ENCODE measurements at regions not wholly inside any gene's neighbourhood (a gene's known extent, or its start where the extent isn't known, plus 50 kb on each side); places are given as distances from the start of the nearest gene placed in this dataset.
A peak's percentile ranks its signal among the peaks of the same experiment; 100 is the strongest.

DNA sequence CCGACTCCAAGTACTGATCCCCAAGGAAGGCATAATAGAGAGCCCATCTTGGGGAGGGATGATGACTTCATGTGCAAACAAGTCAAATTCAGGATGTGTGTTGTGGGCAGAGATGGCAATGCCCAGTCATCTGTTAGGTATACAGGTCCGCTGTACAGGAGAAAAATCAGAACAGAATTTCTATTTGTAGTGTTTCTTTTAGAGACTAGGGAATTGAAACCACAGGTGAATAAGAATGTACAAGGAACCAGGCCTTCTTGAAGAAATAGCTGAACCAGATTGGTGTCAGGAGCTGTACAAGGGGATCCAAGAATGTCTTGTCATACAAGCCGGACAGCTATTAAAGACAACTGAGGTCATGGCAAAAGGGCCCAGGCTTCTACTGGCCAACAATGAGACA, 147.9 kb downstream of the PFKFB3 start:
- H3K4me1 ChIP-seq (ENCODE audit: control insufficient read depth in 2 of 2, insufficient read depth in 2 of 2, low read length in 1 of 2), result no peaks in the 10 kb centered on the region
- 96 to 99% methylated on average over 3 of the region's 3 CpGs for WGBS, 2 donors
- H3K27ac ChIP-seq (ENCODE audit: low read depth in 2 of 2, low read length in 1 of 2), result no peak overlapping the region
- no peaks in the 10 kb centered on the region for H3K27me3 ChIP-seq (ENCODE audit: control insufficient read depth in 1 of 2, insufficient read depth in 2 of 2, low read length in 2 of 2)
- H3K9me3 ChIP-seq (ENCODE audit: control insufficient read depth in 2 of 2, insufficient read depth in 1 of 2, low read depth in 1 of 2, low read length in 1 of 2), result no peaks in the 10 kb centered on the region
- no peak overlapping the region for H3K4me3 ChIP-seq (ENCODE audit: low read depth in 1 of 2, low read length in 2 of 2)
- H3K36me3 ChIP-seq (ENCODE audit: control insufficient read depth in 2 of 2, insufficient read depth in 2 of 2, low read length in 1 of 2), result no peaks in the 10 kb centered on the region

DNA sequence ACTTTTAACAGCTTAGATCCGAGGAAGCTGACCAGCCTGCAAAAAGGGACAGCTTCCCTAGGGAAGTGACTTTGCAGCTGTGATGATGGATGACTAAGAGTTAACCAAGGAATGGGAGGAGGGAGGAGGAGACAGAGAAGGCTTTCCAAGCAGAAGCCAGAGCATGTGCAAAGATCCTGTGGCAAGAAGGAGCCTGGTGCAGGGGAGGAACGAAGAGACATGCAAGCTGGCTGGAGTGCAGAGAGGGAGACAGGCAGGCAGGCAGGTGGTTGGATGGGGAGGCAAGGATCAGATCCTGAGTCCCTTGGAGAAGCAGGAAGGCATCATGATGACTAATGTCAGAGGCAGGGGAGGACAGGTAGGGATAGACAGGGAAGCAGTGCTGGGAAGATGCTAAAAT, 148.8 kb downstream of the PFKFB3 start:
- WGBS, 2 donors, result 72 to 74% methylated on average over 2 of the region's 2 CpGs
- Histone ChIP-seq H3K4me1 (ENCODE audit: control insufficient read depth in 2 of 2, insufficient read depth in 2 of 2, low read length in 1 of 2) (no peaks in the 10 kb centered on the region), H3K36me3 (ENCODE audit: control insufficient read depth in 2 of 2, insufficient read depth in 2 of 2, low read length in 1 of 2) (no peaks in the 10 kb centered on the region), H3K4me3 (ENCODE audit: low read depth in 1 of 2, low read length in 2 of 2) (no peak overlapping the region), H3K27ac (ENCODE audit: low read depth in 2 of 2, low read length in 1 of 2) (no peak overlapping the region), H3K27me3 (ENCODE audit: control insufficient read depth in 1 of 2, insufficient read depth in 2 of 2, low read length in 2 of 2) (no peaks in the 10 kb centered on the region), H3K9me3 (ENCODE audit: control insufficient read depth in 2 of 2, insufficient read depth in 1 of 2, low read depth in 1 of 2, low read length in 1 of 2) (no peaks in the 10 kb centered on the region)

DNA sequence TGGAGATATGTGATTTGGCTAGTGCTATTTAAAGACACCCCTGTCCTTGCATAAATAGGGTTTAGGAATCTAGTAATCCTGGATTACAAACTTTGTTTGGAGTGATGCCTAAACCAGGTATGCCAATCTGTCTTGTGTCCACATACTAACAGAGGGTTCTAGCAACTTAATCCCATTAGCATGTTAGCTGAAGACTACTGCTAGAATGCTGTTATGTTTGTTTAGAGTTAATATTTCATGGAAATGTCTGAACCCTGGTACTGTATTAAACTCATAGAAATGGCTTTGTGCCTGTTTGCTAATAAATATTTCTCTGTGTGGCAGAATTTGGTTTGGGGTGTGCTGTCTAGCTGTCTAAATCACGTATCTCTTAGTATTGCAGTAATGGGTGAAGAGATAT, 150.8 kb downstream of the PFKFB3 start:
- no peaks in the 10 kb centered on the region for H3K4me1 ChIP-seq (ENCODE audit: control insufficient read depth in 2 of 2, insufficient read depth in 2 of 2, low read length in 1 of 2)
- no peaks in the 10 kb centered on the region for H3K36me3 ChIP-seq (ENCODE audit: control insufficient read depth in 2 of 2, insufficient read depth in 2 of 2, low read length in 1 of 2)
- H3K4me3 ChIP-seq (ENCODE audit: low read depth in 1 of 2, low read length in 2 of 2), result no peak overlapping the region
- no peaks in the 10 kb centered on the region for H3K27me3 ChIP-seq (ENCODE audit: control insufficient read depth in 1 of 2, insufficient read depth in 2 of 2, low read length in 2 of 2)
- H3K27ac ChIP-seq (ENCODE audit: low read depth in 2 of 2, low read length in 1 of 2), result no peak overlapping the region
- H3K9me3 ChIP-seq (ENCODE audit: control insufficient read depth in 2 of 2, insufficient read depth in 1 of 2, low read depth in 1 of 2, low read length in 1 of 2), result no peaks in the 10 kb centered on the region
- 64 to 82% methylated on average over 1 of the region's 1 CpG for WGBS, 2 donors

DNA sequence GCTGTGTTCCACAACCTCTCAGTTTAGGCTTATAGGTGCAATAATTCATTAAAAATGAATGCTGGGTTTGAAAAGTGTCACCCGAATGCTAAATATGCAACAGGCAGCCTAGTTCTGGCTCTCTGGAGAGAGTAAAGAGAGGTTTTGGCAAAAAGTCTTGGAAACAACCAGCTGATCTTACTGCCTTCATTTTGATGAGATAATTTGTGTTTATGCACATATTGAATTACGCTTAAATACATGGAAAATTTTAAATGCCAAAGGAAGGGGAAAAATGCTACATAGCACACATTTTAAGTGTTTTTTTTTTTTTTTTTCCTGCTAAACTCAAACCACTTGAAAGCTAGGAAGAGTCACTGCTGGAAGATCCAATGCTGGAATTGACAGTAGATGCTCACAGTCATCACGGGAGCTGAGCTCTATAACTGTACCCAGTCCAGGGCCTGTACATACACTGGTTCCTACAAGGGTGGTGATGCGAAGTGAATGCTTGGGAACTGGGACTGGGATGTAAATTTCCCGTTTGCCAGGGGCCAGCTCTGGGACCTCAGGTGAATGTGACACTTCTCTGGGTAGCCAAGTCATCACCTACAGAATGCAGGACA, 151.5 kb downstream of the PFKFB3 start:
- no peak overlapping the region for H3K27ac ChIP-seq (ENCODE audit: low read depth in 2 of 2, low read length in 1 of 2)
- H3K4me1 ChIP-seq (ENCODE audit: control insufficient read depth in 2 of 2, insufficient read depth in 2 of 2, low read length in 1 of 2), result no peaks in the 10 kb centered on the region
- WGBS, 2 donors, result 86 to 87% methylated on average over 5 of the region's 5 CpGs
- no peak overlapping the region for H3K4me3 ChIP-seq (ENCODE audit: low read depth in 1 of 2, low read length in 2 of 2)
- no peaks in the 10 kb centered on the region for H3K9me3 ChIP-seq (ENCODE audit: control insufficient read depth in 2 of 2, insufficient read depth in 1 of 2, low read depth in 1 of 2, low read length in 1 of 2)
- H3K36me3 ChIP-seq (ENCODE audit: control insufficient read depth in 2 of 2, insufficient read depth in 2 of 2, low read length in 1 of 2), result no peaks in the 10 kb centered on the region
- H3K27me3 ChIP-seq (ENCODE audit: control insufficient read depth in 1 of 2, insufficient read depth in 2 of 2, low read length in 2 of 2), result no peaks in the 10 kb centered on the region

DNA sequence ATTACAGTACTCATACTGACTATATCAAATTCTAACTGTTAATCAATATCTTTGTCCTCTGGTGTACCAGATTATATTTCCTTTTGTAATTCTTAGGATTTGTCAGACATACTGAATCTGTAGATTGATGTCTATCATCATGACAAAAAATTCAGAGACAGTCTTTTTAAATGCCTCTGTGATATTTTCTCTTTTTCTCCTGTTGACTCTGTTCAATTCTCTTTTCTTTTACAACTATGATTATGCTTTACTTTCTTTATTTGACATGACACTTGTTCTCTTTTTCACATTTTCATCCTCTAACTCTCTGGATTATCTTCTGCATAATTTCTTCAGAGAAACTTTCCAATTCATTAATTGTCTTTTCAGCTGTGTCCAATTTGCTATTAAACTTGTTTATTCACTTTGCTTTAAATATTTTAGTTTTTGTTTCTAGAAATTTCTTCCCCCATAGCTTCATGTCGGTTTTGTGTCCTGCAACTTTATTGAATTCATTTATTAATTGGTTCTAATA, 153.6 kb downstream of the PFKFB3 start:
- WGBS, 2 donors, result 87 to 88% methylated on average over 1 of the region's 1 CpG
- Histone ChIP-seq H3K27ac (ENCODE audit: low read depth in 2 of 2, low read length in 1 of 2) (no peak overlapping the region), H3K4me3 (ENCODE audit: low read depth in 1 of 2, low read length in 2 of 2) (no peak overlapping the region)

DNA sequence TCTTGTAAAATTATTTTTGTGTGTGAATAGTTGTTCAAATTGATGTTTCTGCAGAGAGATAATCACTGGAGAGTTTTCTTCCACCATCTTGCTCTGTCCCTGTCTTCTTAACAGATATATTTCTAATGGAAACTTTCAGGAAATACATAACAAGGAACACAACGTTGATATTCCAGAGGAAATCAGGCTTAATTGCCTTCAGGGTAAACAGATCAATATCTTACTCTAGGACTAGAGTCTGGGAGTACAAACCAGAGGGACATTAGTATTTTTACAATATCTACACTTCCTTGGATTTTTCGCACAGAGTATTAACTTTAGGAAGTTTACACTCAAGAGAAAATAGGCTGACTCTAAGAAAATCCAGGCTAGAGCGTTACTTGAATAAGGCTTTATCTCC, 159.1 kb downstream of the PFKFB3 start:
- H3K4me3 ChIP-seq (ENCODE audit: low read depth in 1 of 2, low read length in 2 of 2), result no peak overlapping the region
- no peaks in the 10 kb centered on the region for H3K27me3 ChIP-seq (ENCODE audit: control insufficient read depth in 1 of 2, insufficient read depth in 2 of 2, low read length in 2 of 2)
- no peak overlapping the region for H3K27ac ChIP-seq (ENCODE audit: low read depth in 2 of 2, low read length in 1 of 2)
- H3K9me3 ChIP-seq (ENCODE audit: control insufficient read depth in 2 of 2, insufficient read depth in 1 of 2, low read depth in 1 of 2, low read length in 1 of 2), result peaks cover 0 to 3% of the 10 kb centered on the region in 2 donors
- 77 to 79% methylated on average over 3 of the region's 3 CpGs for WGBS, 2 donors
- H3K4me1 ChIP-seq (ENCODE audit: control insufficient read depth in 2 of 2, insufficient read depth in 2 of 2, low read length in 1 of 2), result no peaks in the 10 kb centered on the region
- no peaks in the 10 kb centered on the region for H3K36me3 ChIP-seq (ENCODE audit: control insufficient read depth in 2 of 2, insufficient read depth in 2 of 2, low read length in 1 of 2)

More for the DNA sequence above, 153.6 kb downstream of the PFKFB3 start:
- Histone ChIP-seq H3K36me3 (ENCODE audit: control insufficient read depth in 2 of 2, insufficient read depth in 2 of 2, low read length in 1 of 2) (no peaks in the 10 kb centered on the region), H3K27me3 (ENCODE audit: control insufficient read depth in 1 of 2, insufficient read depth in 2 of 2, low read length in 2 of 2) (no peaks in the 10 kb centered on the region), H3K9me3 (ENCODE audit: control insufficient read depth in 2 of 2, insufficient read depth in 1 of 2, low read depth in 1 of 2, low read length in 1 of 2) (peaks cover 0 to 1% of the 10 kb centered on the region in 2 donors), H3K4me1 (ENCODE audit: control insufficient read depth in 2 of 2, insufficient read depth in 2 of 2, low read length in 1 of 2) (no peaks in the 10 kb centered on the region)

DNA sequence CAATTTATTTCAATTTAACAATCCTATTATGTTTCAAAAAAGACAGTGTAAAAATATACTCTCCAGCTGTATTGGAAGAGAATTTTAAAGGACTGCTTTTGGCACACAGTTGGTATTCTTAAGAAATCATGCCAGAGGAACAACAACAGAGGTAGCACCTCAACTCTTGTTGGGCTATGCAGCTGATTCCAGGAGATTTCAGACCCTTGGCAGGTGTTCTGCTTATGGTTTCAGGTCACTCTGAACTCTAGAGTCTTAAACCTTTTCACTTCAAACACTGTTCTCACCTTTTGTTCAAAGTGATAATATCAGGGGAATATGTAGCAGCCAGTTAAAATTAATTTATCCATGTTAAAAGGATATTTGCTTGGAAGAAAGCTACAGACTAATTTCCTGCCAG, 160.1 kb downstream of the PFKFB3 start:
- Histone ChIP-seq H3K4me1 (ENCODE audit: control insufficient read depth in 2 of 2, insufficient read depth in 2 of 2, low read length in 1 of 2) (no peaks in the 10 kb centered on the region), H3K36me3 (ENCODE audit: control insufficient read depth in 2 of 2, insufficient read depth in 2 of 2, low read length in 1 of 2) (no peaks in the 10 kb centered on the region), H3K4me3 (ENCODE audit: low read depth in 1 of 2, low read length in 2 of 2) (no peak overlapping the region), H3K27ac (ENCODE audit: low read depth in 2 of 2, low read length in 1 of 2) (no peak overlapping the region), H3K27me3 (ENCODE audit: control insufficient read depth in 1 of 2, insufficient read depth in 2 of 2, low read length in 2 of 2) (no peaks in the 10 kb centered on the region), H3K9me3 (ENCODE audit: control insufficient read depth in 2 of 2, insufficient read depth in 1 of 2, low read depth in 1 of 2, low read length in 1 of 2) (peaks cover 0 to 3% of the 10 kb centered on the region in 2 donors)

DNA sequence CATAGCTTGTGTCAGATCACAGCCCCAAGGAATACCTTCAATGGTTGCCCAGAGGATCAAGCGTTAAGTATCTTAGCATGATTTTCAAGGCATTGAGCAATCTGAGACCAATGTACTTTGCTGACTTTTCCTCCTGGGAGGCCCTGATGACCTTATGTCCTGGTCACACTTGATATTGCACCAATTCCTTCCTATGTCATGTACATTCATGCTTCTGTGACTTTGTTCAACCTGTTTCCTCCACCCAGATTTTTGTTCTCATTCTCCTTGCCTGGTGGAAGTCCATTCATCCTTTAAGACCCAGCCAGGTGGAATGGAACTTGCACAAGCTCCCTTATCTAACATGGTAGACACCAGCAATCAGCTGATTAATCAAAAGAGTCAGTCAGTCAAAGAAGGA, 160.8 kb downstream of the PFKFB3 start:
- H3K9me3 ChIP-seq (ENCODE audit: control insufficient read depth in 2 of 2, insufficient read depth in 1 of 2, low read depth in 1 of 2, low read length in 1 of 2), result peaks cover 0 to 3% of the 10 kb centered on the region in 2 donors
- H3K27ac ChIP-seq (ENCODE audit: low read depth in 2 of 2, low read length in 1 of 2), result no peak overlapping the region
- no peaks in the 10 kb centered on the region for H3K36me3 ChIP-seq (ENCODE audit: control insufficient read depth in 2 of 2, insufficient read depth in 2 of 2, low read length in 1 of 2)
- no peaks in the 10 kb centered on the region for H3K4me1 ChIP-seq (ENCODE audit: control insufficient read depth in 2 of 2, insufficient read depth in 2 of 2, low read length in 1 of 2)
- WGBS, 2 donors, result 5 to 79% methylated on average over 1 of the region's 1 CpG
- H3K4me3 ChIP-seq (ENCODE audit: low read depth in 1 of 2, low read length in 2 of 2), result no peak overlapping the region
- no peaks in the 10 kb centered on the region for H3K27me3 ChIP-seq (ENCODE audit: control insufficient read depth in 1 of 2, insufficient read depth in 2 of 2, low read length in 2 of 2)

DNA sequence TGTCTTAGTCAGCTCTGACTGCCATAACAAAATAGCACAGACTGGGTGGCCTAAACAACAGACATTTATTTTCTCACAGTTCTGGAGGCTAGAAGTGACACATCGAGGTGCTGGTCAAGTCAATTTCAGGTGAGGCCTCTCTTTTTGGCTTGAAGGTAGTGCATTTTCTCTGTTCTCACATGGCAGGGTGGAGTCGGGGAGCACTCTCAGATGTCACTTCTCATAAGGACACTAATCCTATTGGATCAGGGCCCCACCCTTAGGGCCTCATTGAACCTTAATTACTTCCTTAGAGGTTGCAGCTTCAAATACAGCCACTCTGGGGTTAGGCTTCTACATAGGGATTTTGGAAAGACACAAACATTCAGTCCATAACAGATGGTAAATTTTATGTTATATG, 161.6 kb downstream of the PFKFB3 start:
- peaks cover 0 to 3% of the 10 kb centered on the region in 2 donors for H3K9me3 ChIP-seq (ENCODE audit: control insufficient read depth in 2 of 2, insufficient read depth in 1 of 2, low read depth in 1 of 2, low read length in 1 of 2)

DNA sequence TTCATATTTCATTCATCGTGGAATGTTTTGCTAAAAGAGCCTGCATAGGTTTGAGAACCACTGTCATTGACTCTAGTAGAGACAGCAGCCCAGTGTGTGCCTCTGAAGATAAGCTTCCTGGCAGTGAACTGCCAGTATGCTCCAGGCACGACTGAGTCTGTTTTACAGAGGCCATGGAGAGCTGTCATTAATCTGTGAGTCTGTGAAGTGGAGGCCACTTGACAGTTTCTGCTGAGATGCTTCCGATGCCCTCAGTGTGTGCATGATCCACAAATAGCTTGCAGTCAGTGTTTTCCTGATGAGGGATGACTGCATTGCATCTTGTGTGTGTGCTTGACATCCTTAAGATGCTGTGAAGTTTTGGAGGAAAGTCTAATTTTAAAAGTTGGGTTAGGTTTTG, 162.2 kb downstream of the PFKFB3 start:
- no peak overlapping the region for H3K4me3 ChIP-seq (ENCODE audit: low read depth in 1 of 2, low read length in 2 of 2)
- peaks cover 0 to 3% of the 10 kb centered on the region in 2 donors for H3K9me3 ChIP-seq (ENCODE audit: control insufficient read depth in 2 of 2, insufficient read depth in 1 of 2, low read depth in 1 of 2, low read length in 1 of 2)
- 56 to 67% methylated on average over 3 of the region's 3 CpGs for WGBS, 2 donors
- peak overlapping the region in 1 of 2 donors; percentile 28 for H3K27ac ChIP-seq (ENCODE audit: low read depth in 2 of 2, low read length in 1 of 2)
- H3K4me1 ChIP-seq (ENCODE audit: control insufficient read depth in 2 of 2, insufficient read depth in 2 of 2, low read length in 1 of 2), result no peaks in the 10 kb centered on the region
- H3K36me3 ChIP-seq (ENCODE audit: control insufficient read depth in 2 of 2, insufficient read depth in 2 of 2, low read length in 1 of 2), result no peaks in the 10 kb centered on the region
- H3K27me3 ChIP-seq (ENCODE audit: control insufficient read depth in 1 of 2, insufficient read depth in 2 of 2, low read length in 2 of 2), result no peaks in the 10 kb centered on the region

More for the DNA sequence above, 161.6 kb downstream of the PFKFB3 start:
- H3K4me3 ChIP-seq (ENCODE audit: low read depth in 1 of 2, low read length in 2 of 2), result no peak overlapping the region
- peak overlapping the region; percentile 30 to 67 for H3K27ac ChIP-seq (ENCODE audit: low read depth in 2 of 2, low read length in 1 of 2)
- H3K27me3 ChIP-seq (ENCODE audit: control insufficient read depth in 1 of 2, insufficient read depth in 2 of 2, low read length in 2 of 2), result no peaks in the 10 kb centered on the region
- no peaks in the 10 kb centered on the region for H3K4me1 ChIP-seq (ENCODE audit: control insufficient read depth in 2 of 2, insufficient read depth in 2 of 2, low read length in 1 of 2)
- WGBS, 2 donors, result 82 to 85% methylated on average over 2 of the region's 2 CpGs
- no peaks in the 10 kb centered on the region for H3K36me3 ChIP-seq (ENCODE audit: control insufficient read depth in 2 of 2, insufficient read depth in 2 of 2, low read length in 1 of 2)
